Sigmoid colon (tissue), 6 donors: ENCODE measurements at regions not wholly inside any gene's neighbourhood (a gene's known extent, or its start where the extent isn't known, plus 50 kb on each side); places are given as distances from the start of the nearest gene placed in this dataset.

Experiments used
- DNase-seq: peaks from one replicate; pipeline ENCODE4 v3.0.0-alpha.2; 2019
- H3K27ac ChIP-seq, 4 donors: fragments of 200-600 bp; sonication (generic); one replicate each; pipeline ENCODE4 v1.5.1; 2016 to 2019; ENCODE audit warnings: mild to moderate bottlenecking in 1 of 4
- H3K27me3 ChIP-seq, 3 donors: fragments of 200-600 bp; sonication (generic); one replicate each; pipeline ENCODE4 v1.5.1; 2019; ENCODE audit warnings: mild to moderate bottlenecking in 1 of 3
- H3K36me3 ChIP-seq, 4 donors: fragments of 200-600 bp; sonication (generic); one replicate each; pipeline ENCODE4 v1.5.1; 2016 to 2019
- H3K4me1 ChIP-seq, 4 donors: fragments of 200-600 bp; sonication (generic); one replicate each; pipeline ENCODE4 v1.5.1; 2017 to 2019
- H3K4me3 ChIP-seq, 4 donors: fragments of 200-600 bp; sonication (generic); one replicate each; pipeline ENCODE4 v1.5.1; 2017 to 2019; ENCODE audit warnings: mild to moderate bottlenecking in 2 of 4, moderate library complexity in 1 of 4
- H3K9me3 ChIP-seq, 4 donors: fragments of 200-600 bp in 3 of 4; sonication (generic) in 3 of 4; one replicate each; pipeline versions ENCODE4 v1.5.1 to v1.6.1; 2013 to 2019
- CTCF ChIP-seq, 4 experiments: fragments of 450-650 bp in 3 of 4; fragments of 200-600 bp in 1 of 4; IDR thresholded peaks; one replicate each; pipeline ENCODE4 v1.5.1; 2016 to 2019; ENCODE audit warnings: antibody characterized with exemption in 4 of 4, mild to moderate bottlenecking in 3 of 4, moderate library complexity in 2 of 4
- EP300 ChIP-seq, 4 donors: sonication (generic); formaldehyde crosslinking; IDR thresholded peaks; one replicate each; pipeline ENCODE4 v1.6.1; 2017; ENCODE audit warnings: antibody characterized with exemption in 4 of 4
- POLR2A ChIP-seq, 2 donors: fragments of 450-650 bp; IDR thresholded peaks; one replicate each; pipeline ENCODE4 v1.6.1; 2016; ENCODE audit warnings: antibody characterized with exemption in 2 of 2, mild to moderate bottlenecking in 2 of 2, moderate library complexity in 2 of 2
- POLR2AphosphoS5 ChIP-seq, 4 donors: sonication (generic); formaldehyde crosslinking; IDR thresholded peaks; one replicate each; pipeline ENCODE4 v1.6.1; 2017; ENCODE audit warnings: antibody characterized with exemption in 4 of 4
- WGBS, 2 donors: extraction: QIAGEN DNeasy Blood & Tissue Kit; methylation state at CpG; one replicate each; pipeline ENCODE4 v1.1.7; 2013; 5-methylcytosine and 5-hydroxymethylcytosine counted together
- intact Hi-C: fragments of 100-400 bp; cut with DNase I; formaldehyde crosslinking; loops from one replicate; pipeline ENCODE4 v1.15.1; 2023
- donor health status: healthy with polysubstance abuse.
- donor health status: healthy.

GRCh38 chr5:3948838-3949237 is 353.2 kb downstream of the IRX1 start:
- no peak for DNase-seq
- no peak overlapping the region for H3K4me3 ChIP-seq
- WGBS, 2 donors = 70 to 85% methylated on average over 4 of the region's 4 CpGs
- intact Hi-C loops = no loop called here
- no peaks in the 10 kb centered on the region for H3K27me3 ChIP-seq
- peaks cover 0 to 4% (median 0%) of the 10 kb centered on the region in 4 donors for H3K9me3 ChIP-seq
- no peaks in the 10 kb centered on the region for H3K36me3 ChIP-seq
- no peak overlapping the region for H3K27ac ChIP-seq
- TF ChIP-seq POLR2AphosphoS5 (IDR thresholded peaks at IDR 0.05) = no peak
- no peak for TF ChIP-seq CTCF (IDR thresholded peaks at IDR 0.05)
- TF ChIP-seq EP300 (IDR thresholded peaks at IDR 0.05) = no peak
- TF ChIP-seq POLR2A (IDR thresholded peaks at IDR 0.05) = no peak
- no peaks in the 10 kb centered on the region for H3K4me1 ChIP-seq

- WGBS, 2 donors = 37 to 38% methylated on average over 3 of the region's 3 CpGs
- no peak for DNase-seq
- no peak for TF ChIP-seq CTCF (IDR thresholded peaks at IDR 0.05)
- no peak for TF ChIP-seq POLR2A (IDR thresholded peaks at IDR 0.05)
- TF ChIP-seq EP300 (IDR thresholded peaks at IDR 0.05) = no peak
- no peak for TF ChIP-seq POLR2AphosphoS5 (IDR thresholded peaks at IDR 0.05)
- H3K4me3 ChIP-seq = no peak overlapping the region
- H3K4me1 ChIP-seq = no peaks in the 10 kb centered on the region
- no peaks in the 10 kb centered on the region for H3K27me3 ChIP-seq
- H3K36me3 ChIP-seq = no peaks in the 10 kb centered on the region
- intact Hi-C loops = no loop called here
- no peak overlapping the region for H3K27ac ChIP-seq
- peaks cover 0 to 4% (median 0%) of the 10 kb centered on the region in 4 donors for H3K9me3 ChIP-seq
Observed at GRCh38 chr5:3954199-3954598, 358.6 kb downstream of the IRX1 start.

GRCh38 chr5:3954633-3955032 is 359.0 kb downstream of the IRX1 start:
- DNase-seq = no peak
- TF ChIP-seq POLR2AphosphoS5 (IDR thresholded peaks at IDR 0.05) (no peak), EP300 (IDR thresholded peaks at IDR 0.05) (no peak)
- H3K27me3 ChIP-seq = no peaks in the 10 kb centered on the region
- H3K27ac ChIP-seq = no peak overlapping the region
- H3K9me3 ChIP-seq = peaks cover 0 to 4% (median 0%) of the 10 kb centered on the region in 4 donors
- 64 to 72% methylated on average over 6 of the region's 6 CpGs for WGBS, 2 donors
- intact Hi-C loops = no loop called here
- H3K36me3 ChIP-seq = no peaks in the 10 kb centered on the region
- H3K4me1 ChIP-seq = no peaks in the 10 kb centered on the region
- no peak overlapping the region for H3K4me3 ChIP-seq

GRCh38 chr5:3957658-3958057 is 362.0 kb downstream of the IRX1 start:
- Histone ChIP-seq H3K27me3 (no peaks in the 10 kb centered on the region), H3K4me3 (no peak overlapping the region), H3K4me1 (no peaks in the 10 kb centered on the region), H3K36me3 (no peaks in the 10 kb centered on the region), H3K27ac (no peak overlapping the region), H3K9me3 (no peaks in the 10 kb centered on the region)
- no peak for DNase-seq
- intact Hi-C loops = no loop called here
- TF ChIP-seq EP300 (IDR thresholded peaks at IDR 0.05) (no peak), CTCF (IDR thresholded peaks at IDR 0.05) (no peak), POLR2AphosphoS5 (IDR thresholded peaks at IDR 0.05) (no peak), POLR2A (IDR thresholded peaks at IDR 0.05) (no peak)
- WGBS, 2 donors = 76 to 85% methylated on average over 7 of the region's 7 CpGs

- WGBS, 2 donors = 94 to 95% methylated on average over 6 of the region's 6 CpGs
- H3K9me3 ChIP-seq = no peaks in the 10 kb centered on the region
- no peak for TF ChIP-seq POLR2AphosphoS5 (IDR thresholded peaks at IDR 0.05)
- TF ChIP-seq EP300 (IDR thresholded peaks at IDR 0.05) = no peak
- TF ChIP-seq CTCF (IDR thresholded peaks at IDR 0.05) = no peak
- no peak for TF ChIP-seq POLR2A (IDR thresholded peaks at IDR 0.05)
- no peaks in the 10 kb centered on the region for H3K36me3 ChIP-seq
- H3K27ac ChIP-seq = no peak overlapping the region
- H3K4me3 ChIP-seq = no peak overlapping the region
- H3K4me1 ChIP-seq = no peaks in the 10 kb centered on the region
- no peak for DNase-seq
- intact Hi-C loops = no loop called here
- no peaks in the 10 kb centered on the region for H3K27me3 ChIP-seq
Observed at GRCh38 chr5:3958389-3958788, 362.8 kb downstream of the IRX1 start.
